Heart right ventricle (tissue), 16 donors: ENCODE measurements at regions not wholly inside any gene's neighbourhood (a gene's known extent, or its start where the extent isn't known, plus 50 kb on each side); places are given as distances from the start of the nearest gene placed in this dataset.

Source experiments
- ATAC-seq, 8 donors: fragments of 200-7000 bp; cut with Tn5 transposase; one replicate each; pipeline ENCODE4 v1.9.1; 2020; ENCODE audit warnings: mild to moderate bottlenecking in 8 of 8, moderate library complexity in 8 of 8, moderate number of reproducible peaks in 1 of 8
- DNase-seq, 2 donors: peaks; one replicate each; pipeline ENCODE4 v3.0.0-alpha.2; 2020
- H3K27ac ChIP-seq, 10 donors: fragments of 200-600 bp; sonication (generic) in 2 of 10; one replicate each; pipeline versions ENCODE4 v1.5.0 to v1.8.0; 2020 to 2022; ENCODE audit warnings: mild to moderate bottlenecking in 3 of 10
- H3K27me3 ChIP-seq, 7 donors: fragments of 200-600 bp; one replicate each; pipeline ENCODE4 v1.8.0; 2021 to 2022; ENCODE audit warnings: mild to moderate bottlenecking in 2 of 7
- H3K36me3 ChIP-seq, 9 donors: fragments of 200-600 bp; sonication (generic) in 1 of 9; one replicate each; pipeline versions ENCODE4 v1.5.0 to v1.8.0; 2020 to 2022; ENCODE audit warnings: mild to moderate bottlenecking in 2 of 9
- H3K4me1 ChIP-seq, 9 donors: fragments of 200-600 bp; sonication (generic) in 1 of 9; one replicate each; pipeline versions ENCODE4 v1.5.0 to v1.8.0; 2020 to 2022; ENCODE audit warnings: mild to moderate bottlenecking in 4 of 9
- H3K4me3 ChIP-seq, 10 donors: fragments of 200-600 bp; sonication (generic) in 2 of 10; one replicate each; pipeline versions ENCODE4 v1.5.0 to v1.8.0; 2020 to 2022; ENCODE audit warnings: mild to moderate bottlenecking in 7 of 10, moderate library complexity in 2 of 10
- H3K9me3 ChIP-seq, 11 donors: fragments of 200-600 bp in 10 of 11; sonication (generic) in 2 of 11; one replicate each; pipeline versions ENCODE4 v1.5.0 to v1.8.0; 2013 to 2022; ENCODE audit warnings: mild to moderate bottlenecking in 2 of 11, control low read depth in 1 of 11, moderate library complexity in 1 of 11
- WGBS, 2 donors: extraction: QIAGEN DNeasy Blood & Tissue Kit; methylation state at CpG; one replicate each; pipeline ENCODE4 v1.1.7; 2013; ENCODE audit warnings: inconsistent platforms in 1 of 2; 5-methylcytosine and 5-hydroxymethylcytosine counted together
- intact Hi-C, 10 donors: fragments of 100-400 bp; cut with DNase I; formaldehyde crosslinking; loops; one replicate each; pipeline versions ENCODE4 v1.11.1 to v1.14.2; 2022
- TF ChIP-seq, protein P1 (sequence below), 9 donors: fragments of 200-600 bp; sonication (generic) in 2 of 9; IDR thresholded peaks; one replicate each; pipeline versions ENCODE4 v1.5.0 to v1.8.0; 2021 to 2022; ENCODE audit warnings: antibody characterized with exemption in 9 of 9, mild to moderate bottlenecking in 5 of 9, moderate library complexity in 1 of 9
- donor health status: Arrhythmogenic right ventricular cardiomyopathy.
- donor health status: ischemic (EF 13 %, LVEDD 7.1; RV severe dilation, severe dysfunction).
- donor health status: healthy with polysubstance abuse.
- donor health status: DM: no; HTN: yes; CAD: no.
- donor health status: DM: no; HTN: no; CAD: no.
- donor health status: ischemic (EF 25% LVEDD 6.9; RV normal size, moderate dysfunction).
- donor health status: ischemic (EF 25% LVEDD 5.7; RV mildly dilated, moderate dysfunction).
- donor health status: healthy.
- donor health status: DM: yes; HTN: yes; CAD: no.
- donor health status: Ischemic cardiomyopathy.
- donor health status: ischemic (EF 35%, LVEDD 5.7; RV mildly dilated, moderate dysfunction).
- donor health status: nonischemic (EF 11% LVEDD 7.7; RV severe dilation, severe dysfunction).
- donor health status: DM: yes; HTN: yes; CAD: no.
- donor health status: PGD.
- donor health status: ischemic (EF 29% LVEDD 5.4; RV normal size, mild dysfunction).
- donor health status: nonischemic (EF 23%, LVEDD 6.1; RV moderate dilation, normal function).

DNA sequence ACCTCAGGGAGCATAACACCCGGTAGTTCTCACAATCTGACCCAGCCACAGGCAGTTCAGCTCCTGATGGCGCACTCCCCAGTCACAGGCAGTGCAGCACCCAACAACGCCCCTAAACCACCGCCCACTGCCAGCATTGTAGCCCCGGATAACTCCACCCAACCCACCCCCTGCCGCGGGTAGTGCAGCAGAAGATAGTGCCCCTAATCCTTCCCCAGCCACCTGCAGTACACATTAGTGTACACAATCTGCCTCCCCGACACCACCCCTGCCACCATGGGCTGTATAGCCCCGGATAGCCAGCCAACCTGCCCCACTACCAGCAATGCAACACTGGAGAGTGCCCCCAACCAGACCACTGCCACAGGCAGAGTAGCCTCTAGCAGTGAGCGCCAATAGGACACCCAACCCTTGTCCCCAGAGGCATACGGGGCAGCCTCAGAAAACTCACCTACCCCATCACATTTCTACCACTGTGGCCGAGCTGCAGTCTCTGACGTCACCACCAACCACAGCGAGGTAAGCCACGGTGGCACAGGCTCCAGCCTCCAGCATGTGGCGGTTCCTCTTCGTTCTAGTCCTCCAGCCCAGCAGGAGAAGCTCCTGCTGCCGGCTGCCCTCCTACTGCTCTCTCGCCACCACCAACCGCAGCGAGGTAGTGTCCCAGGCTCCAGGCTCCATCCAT, 877.3 kb downstream of the KCNJ18 start:
- TF ChIP-seq, protein P1, sequence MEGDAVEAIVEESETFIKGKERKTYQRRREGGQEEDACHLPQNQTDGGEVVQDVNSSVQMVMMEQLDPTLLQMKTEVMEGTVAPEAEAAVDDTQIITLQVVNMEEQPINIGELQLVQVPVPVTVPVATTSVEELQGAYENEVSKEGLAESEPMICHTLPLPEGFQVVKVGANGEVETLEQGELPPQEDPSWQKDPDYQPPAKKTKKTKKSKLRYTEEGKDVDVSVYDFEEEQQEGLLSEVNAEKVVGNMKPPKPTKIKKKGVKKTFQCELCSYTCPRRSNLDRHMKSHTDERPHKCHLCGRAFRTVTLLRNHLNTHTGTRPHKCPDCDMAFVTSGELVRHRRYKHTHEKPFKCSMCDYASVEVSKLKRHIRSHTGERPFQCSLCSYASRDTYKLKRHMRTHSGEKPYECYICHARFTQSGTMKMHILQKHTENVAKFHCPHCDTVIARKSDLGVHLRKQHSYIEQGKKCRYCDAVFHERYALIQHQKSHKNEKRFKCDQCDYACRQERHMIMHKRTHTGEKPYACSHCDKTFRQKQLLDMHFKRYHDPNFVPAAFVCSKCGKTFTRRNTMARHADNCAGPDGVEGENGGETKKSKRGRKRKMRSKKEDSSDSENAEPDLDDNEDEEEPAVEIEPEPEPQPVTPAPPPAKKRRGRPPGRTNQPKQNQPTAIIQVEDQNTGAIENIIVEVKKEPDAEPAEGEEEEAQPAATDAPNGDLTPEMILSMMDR (IDR thresholded peaks at IDR 0.05): no peak
- H3K27ac ChIP-seq: no peak overlapping the region
- H3K4me1 ChIP-seq: no peaks in the 10 kb centered on the region
- H3K9me3 ChIP-seq: peaks cover 0 to 19% (median 0%) of the 10 kb centered on the region in 11 donors
- WGBS, 2 donors: 86 to 88% methylated on average over 21 of the region's 21 CpGs
- H3K4me3 ChIP-seq: no peak overlapping the region
- intact Hi-C loops: no loop called here
- no peaks in the 10 kb centered on the region for H3K36me3 ChIP-seq
- ATAC-seq (no peak), DNase-seq (no peak)
- no peaks in the 10 kb centered on the region for H3K27me3 ChIP-seq

DNA sequence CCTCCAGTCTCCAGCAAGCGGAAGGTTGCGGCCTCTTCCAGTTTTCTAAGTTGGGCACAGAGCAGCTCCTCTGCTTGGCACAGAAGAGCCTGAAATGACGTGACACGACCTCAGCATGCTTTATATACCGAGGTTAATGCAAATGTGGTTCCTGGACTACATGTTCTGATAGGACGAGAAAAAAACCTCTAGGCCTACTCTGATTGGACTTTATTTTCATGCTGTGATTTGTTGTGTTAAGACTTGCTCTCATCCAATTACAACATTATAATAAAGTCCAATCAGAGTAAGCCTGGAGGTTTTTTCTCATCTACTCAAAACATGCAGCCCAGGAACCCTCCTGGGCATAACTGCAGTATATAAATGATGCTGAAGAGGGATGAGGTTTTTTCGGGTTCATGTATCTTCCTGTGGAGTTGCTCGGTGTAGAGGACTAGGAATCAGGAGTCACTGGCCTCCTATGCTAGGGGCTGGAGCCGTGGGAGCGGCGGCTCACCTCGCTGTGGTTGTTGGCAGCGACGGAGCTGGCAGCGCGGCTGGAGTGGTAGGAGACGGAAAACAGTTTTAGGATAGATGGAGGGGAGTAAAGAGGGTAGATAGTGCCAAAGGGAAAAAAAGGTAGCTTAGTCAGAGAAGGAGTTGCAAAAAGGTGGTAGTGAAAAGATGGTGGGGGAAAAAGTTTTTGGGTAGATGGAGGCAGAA, 878.0 kb downstream of the KCNJ18 start:
- Histone ChIP-seq H3K4me3 (no peak overlapping the region), H3K27ac (no peak overlapping the region), H3K36me3 (no peaks in the 10 kb centered on the region), H3K9me3 (peaks cover 0 to 19% (median 0%) of the 10 kb centered on the region in 11 donors), H3K27me3 (no peaks in the 10 kb centered on the region), H3K4me1 (no peaks in the 10 kb centered on the region)
- intact Hi-C loops: no loop called here
- WGBS, 2 donors: 72 to 73% methylated on average over 17 of the region's 17 CpGs
- DNase-seq (no peak), ATAC-seq (no peak)
- TF ChIP-seq, protein P1 (IDR thresholded peaks at IDR 0.05): no peak

DNA sequence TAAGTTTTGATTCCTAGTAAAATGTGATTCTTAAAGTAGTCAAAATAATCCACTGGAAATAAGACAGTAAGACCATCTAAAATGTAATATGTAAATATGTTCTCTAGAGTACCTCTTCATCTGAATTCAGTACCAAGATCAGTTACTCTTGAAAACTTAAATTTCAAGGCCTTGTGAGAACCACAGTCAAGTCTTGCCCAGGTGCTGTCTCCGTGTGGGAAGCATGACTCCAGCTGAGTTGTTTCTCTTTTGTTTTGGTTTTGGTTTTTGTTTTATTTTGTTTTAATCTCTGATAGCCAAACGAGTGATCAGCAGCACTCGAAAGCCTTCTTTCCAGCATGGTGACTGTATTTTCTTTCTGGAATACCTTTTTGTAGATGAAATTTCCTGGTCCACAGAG, 907.0 kb downstream of the KCNJ18 start:
- Histone ChIP-seq H3K27ac (no peak overlapping the region), H3K27me3 (peaks cover 0 to 3% (median 0%) of the 10 kb centered on the region in 7 donors), H3K4me3 (no peak overlapping the region), H3K9me3 (no peaks in the 10 kb centered on the region), H3K36me3 (no peaks in the 10 kb centered on the region), H3K4me1 (no peaks in the 10 kb centered on the region)
- 45% methylated on average over 3 of the region's 3 CpGs for WGBS, 2 donors
- ATAC-seq (no peak), DNase-seq (no peak)
- TF ChIP-seq, protein P1 (IDR thresholded peaks at IDR 0.05): no peak
- intact Hi-C loops: no loop called here

DNA sequence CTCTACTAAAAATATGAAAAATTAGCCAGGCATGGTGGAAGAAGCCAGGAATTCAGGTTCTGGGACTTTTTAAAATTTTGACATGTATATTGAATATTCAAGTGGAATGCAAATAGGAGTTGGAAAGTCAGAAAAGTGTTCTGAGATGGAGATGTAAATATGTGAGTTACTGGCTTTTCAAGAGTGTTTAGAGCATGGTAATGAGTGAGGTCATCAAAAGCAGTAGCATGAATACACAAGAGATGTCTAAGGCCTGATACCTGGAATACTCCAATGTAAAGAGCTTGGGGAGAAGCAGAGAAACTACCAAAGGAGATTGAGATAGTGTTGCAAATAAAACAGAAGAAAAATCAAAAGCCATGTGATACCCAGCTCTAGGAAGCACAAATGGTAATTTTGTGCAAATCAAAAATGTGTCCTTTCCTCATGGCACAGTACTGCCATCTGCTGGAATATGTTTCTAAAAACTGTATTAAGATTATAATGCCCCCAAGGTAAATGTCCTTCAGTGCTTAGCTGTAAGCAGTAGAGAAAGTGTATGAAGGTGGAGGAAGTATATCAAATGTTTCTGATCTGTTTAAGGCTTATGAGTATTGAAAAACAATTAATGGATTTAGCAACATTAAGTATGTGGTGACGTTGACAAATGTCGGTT, 908.4 kb downstream of the KCNJ18 start:
- TF ChIP-seq, protein P1 (IDR thresholded peaks at IDR 0.05): peak in 6 of 9 donors; percentile 14 to 54 (median 28)

More for the DNA sequence above, 908.4 kb downstream of the KCNJ18 start:
- Histone ChIP-seq H3K27ac (no peak overlapping the region), H3K4me1 (no peaks in the 10 kb centered on the region), H3K9me3 (no peaks in the 10 kb centered on the region), H3K4me3 (no peak overlapping the region), H3K27me3 (peaks cover 0 to 3% (median 0%) of the 10 kb centered on the region in 7 donors), H3K36me3 (no peaks in the 10 kb centered on the region)
- no peak for ATAC-seq
- no peak for DNase-seq
- 42 to 47% methylated on average over 2 of the region's 2 CpGs for WGBS, 2 donors
- intact Hi-C loops: no loop called here
